HL-60 (cell line): ENCODE measurements at regions not wholly inside any gene's neighbourhood (a gene's known extent, or its start where the extent isn't known, plus 50 kb on each side); places are given as distances from the start of the nearest gene placed in this dataset.

ENCODE experiments used
- GABPA ChIP-seq: IDR thresholded peaks from 2 replicates; pipeline ENCODE4 v1.6.1; 2012; ENCODE audit warnings: low read depth
- POLR2AphosphoS5 ChIP-seq: IDR thresholded peaks from 2 replicates; pipeline ENCODE4 v1.6.1; 2012; ENCODE audit warnings: low read depth
- SPI1 ChIP-seq: IDR thresholded peaks from 2 replicates; pipeline ENCODE4 v1.6.1; 2012; ENCODE audit warnings: low read depth, mild to moderate bottlenecking, borderline replicate concordance
- TF ChIP-seq, protein P1 (sequence below): IDR thresholded peaks from one replicate; pipeline ENCODE4 v1.5.1; 2011; ENCODE audit warnings: low read length, control low read depth, inconsistent platforms; ENCODE audit not compliant: insufficient read depth
- TF ChIP-seq, protein P2 (sequence below): IDR thresholded peaks from 2 replicates; pipeline ENCODE4 v1.6.1; 2012; ENCODE audit warnings: low read depth; ENCODE audit not compliant: insufficient replicate concordance

DNA sequence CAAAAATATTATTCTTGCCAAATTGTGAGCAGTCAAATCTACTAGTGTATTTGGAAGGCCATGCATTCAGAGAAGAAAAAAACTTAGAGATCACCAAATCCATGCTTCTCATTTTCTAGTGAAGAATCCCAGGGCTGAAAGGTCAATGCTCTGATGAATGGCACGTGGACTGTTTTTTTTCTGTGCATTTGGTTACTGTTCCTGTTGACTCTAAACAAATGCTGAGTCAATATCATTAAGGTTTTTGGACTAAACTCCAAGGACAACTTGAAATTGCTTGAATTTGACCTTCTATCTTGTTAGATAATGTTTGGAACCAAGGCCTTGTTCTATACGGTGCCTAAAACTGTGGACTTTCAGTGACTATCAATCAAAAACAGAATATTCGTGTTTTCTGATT lies 142.2 kb downstream of the OSTF1 start:
- TF ChIP-seq, protein P1, sequence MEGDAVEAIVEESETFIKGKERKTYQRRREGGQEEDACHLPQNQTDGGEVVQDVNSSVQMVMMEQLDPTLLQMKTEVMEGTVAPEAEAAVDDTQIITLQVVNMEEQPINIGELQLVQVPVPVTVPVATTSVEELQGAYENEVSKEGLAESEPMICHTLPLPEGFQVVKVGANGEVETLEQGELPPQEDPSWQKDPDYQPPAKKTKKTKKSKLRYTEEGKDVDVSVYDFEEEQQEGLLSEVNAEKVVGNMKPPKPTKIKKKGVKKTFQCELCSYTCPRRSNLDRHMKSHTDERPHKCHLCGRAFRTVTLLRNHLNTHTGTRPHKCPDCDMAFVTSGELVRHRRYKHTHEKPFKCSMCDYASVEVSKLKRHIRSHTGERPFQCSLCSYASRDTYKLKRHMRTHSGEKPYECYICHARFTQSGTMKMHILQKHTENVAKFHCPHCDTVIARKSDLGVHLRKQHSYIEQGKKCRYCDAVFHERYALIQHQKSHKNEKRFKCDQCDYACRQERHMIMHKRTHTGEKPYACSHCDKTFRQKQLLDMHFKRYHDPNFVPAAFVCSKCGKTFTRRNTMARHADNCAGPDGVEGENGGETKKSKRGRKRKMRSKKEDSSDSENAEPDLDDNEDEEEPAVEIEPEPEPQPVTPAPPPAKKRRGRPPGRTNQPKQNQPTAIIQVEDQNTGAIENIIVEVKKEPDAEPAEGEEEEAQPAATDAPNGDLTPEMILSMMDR: no peak
- TF ChIP-seq POLR2AphosphoS5: no peak
- TF ChIP-seq SPI1: no peak
- TF ChIP-seq GABPA: no peak
- TF ChIP-seq, protein P2, sequence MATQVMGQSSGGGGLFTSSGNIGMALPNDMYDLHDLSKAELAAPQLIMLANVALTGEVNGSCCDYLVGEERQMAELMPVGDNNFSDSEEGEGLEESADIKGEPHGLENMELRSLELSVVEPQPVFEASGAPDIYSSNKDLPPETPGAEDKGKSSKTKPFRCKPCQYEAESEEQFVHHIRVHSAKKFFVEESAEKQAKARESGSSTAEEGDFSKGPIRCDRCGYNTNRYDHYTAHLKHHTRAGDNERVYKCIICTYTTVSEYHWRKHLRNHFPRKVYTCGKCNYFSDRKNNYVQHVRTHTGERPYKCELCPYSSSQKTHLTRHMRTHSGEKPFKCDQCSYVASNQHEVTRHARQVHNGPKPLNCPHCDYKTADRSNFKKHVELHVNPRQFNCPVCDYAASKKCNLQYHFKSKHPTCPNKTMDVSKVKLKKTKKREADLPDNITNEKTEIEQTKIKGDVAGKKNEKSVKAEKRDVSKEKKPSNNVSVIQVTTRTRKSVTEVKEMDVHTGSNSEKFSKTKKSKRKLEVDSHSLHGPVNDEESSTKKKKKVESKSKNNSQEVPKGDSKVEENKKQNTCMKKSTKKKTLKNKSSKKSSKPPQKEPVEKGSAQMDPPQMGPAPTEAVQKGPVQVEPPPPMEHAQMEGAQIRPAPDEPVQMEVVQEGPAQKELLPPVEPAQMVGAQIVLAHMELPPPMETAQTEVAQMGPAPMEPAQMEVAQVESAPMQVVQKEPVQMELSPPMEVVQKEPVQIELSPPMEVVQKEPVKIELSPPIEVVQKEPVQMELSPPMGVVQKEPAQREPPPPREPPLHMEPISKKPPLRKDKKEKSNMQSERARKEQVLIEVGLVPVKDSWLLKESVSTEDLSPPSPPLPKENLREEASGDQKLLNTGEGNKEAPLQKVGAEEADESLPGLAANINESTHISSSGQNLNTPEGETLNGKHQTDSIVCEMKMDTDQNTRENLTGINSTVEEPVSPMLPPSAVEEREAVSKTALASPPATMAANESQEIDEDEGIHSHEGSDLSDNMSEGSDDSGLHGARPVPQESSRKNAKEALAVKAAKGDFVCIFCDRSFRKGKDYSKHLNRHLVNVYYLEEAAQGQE: no peak
